ENCODE measurements at regions not wholly inside any gene's neighbourhood (a gene's known extent, or its start where the extent isn't known, plus 50 kb on each side); places are given as distances from the start of the nearest gene placed in this dataset.
"Not testable (repeated sequence)": the region's sequence is repeated elsewhere in the genome, so short reads cannot be mapped to it uniquely, and the experiment has no call there.

- Mint-ChIP-seq H3K36me3 (no peaks in the 10 kb centered on the region), H3K27ac (no peak overlapping the region), H3K9me3 (peaks cover 12 to 17% of the 10 kb centered on the region in 2 donors)
- no peak for ATAC-seq
- DNase-seq (ENCODE audit: low spot score in 2 of 2) = no peak
Observed at GRCh38 chr10:59036311-59037017, 140.0 kb upstream of the PHYHIPL start.

- no peak for DNase-seq (ENCODE audit: low spot score in 2 of 2)
- ATAC-seq = no peak
- H3K9me3 Mint-ChIP-seq = peaks cover 12 to 17% of the 10 kb centered on the region in 2 donors
- H3K27ac Mint-ChIP-seq = no peak overlapping the region
- no peaks in the 10 kb centered on the region for H3K36me3 Mint-ChIP-seq
Observed at GRCh38 chr10:59037018-59037389, 139.4 kb upstream of the PHYHIPL start.

- Mint-ChIP-seq H3K36me3 (peaks cover 0 to 3% of the 10 kb centered on the region in 2 donors), H3K9me3 (peaks cover 12 to 20% of the 10 kb centered on the region in 2 donors)
Observed at GRCh38 chr10:59037506-59037905, 138.9 kb upstream of the PHYHIPL start.

GRCh38 chr10:59043358-59043757, 133.1 kb upstream of the PHYHIPL start:
- not testable (repeated sequence) for DNase-seq (ENCODE audit: low spot score in 2 of 2); H3K27ac Mint-ChIP-seq; ATAC-seq
- Mint-ChIP-seq H3K36me3 (peaks cover 0 to 10% of the 10 kb centered on the region in 2 donors), H3K9me3 (peaks cover 10 to 32% of the 10 kb centered on the region in 2 donors)

More at GRCh38 chr10:59037506-59037905, 138.9 kb upstream of the PHYHIPL start:
- H3K27ac Mint-ChIP-seq = no peak overlapping the region
- ATAC-seq (no peak), DNase-seq (ENCODE audit: low spot score in 2 of 2) (no peak)

- H3K36me3 Mint-ChIP-seq = peaks cover 0 to 10% of the 10 kb centered on the region in 2 donors
- DNase-seq (ENCODE audit: low spot score in 2 of 2) (no peak), ATAC-seq (no peak)
- peaks cover 12 to 15% of the 10 kb centered on the region in 2 donors for H3K9me3 Mint-ChIP-seq
- H3K27ac Mint-ChIP-seq = no peak overlapping the region
Observed at GRCh38 chr10:59047180-59047579, 129.3 kb upstream of the PHYHIPL start.

- Mint-ChIP-seq H3K27ac (no peak overlapping the region), H3K36me3 (peaks cover 0 to 1% of the 10 kb centered on the region in 2 donors), H3K9me3 (peaks cover 12% of the 10 kb centered on the region in 2 donors)
- DNase-seq (ENCODE audit: low spot score in 2 of 2) = no peak
- ATAC-seq = no peak
Observed at GRCh38 chr10:59047957-59048618, 128.4 kb upstream of the PHYHIPL start.

GRCh38 chr10:59053502-59053901, 122.9 kb upstream of the PHYHIPL start:
- peaks cover 19 to 28% of the 10 kb centered on the region in 2 donors for H3K9me3 Mint-ChIP-seq
- not testable (repeated sequence) for H3K27ac Mint-ChIP-seq; DNase-seq (ENCODE audit: low spot score in 2 of 2); H3K36me3 Mint-ChIP-seq; ATAC-seq

- no peak overlapping the region for H3K27ac Mint-ChIP-seq
- no peaks in the 10 kb centered on the region for H3K36me3 Mint-ChIP-seq
- DNase-seq (ENCODE audit: low spot score in 2 of 2) (no peak), ATAC-seq (no peak)
- peaks cover 19 to 29% of the 10 kb centered on the region in 2 donors for H3K9me3 Mint-ChIP-seq
Observed at GRCh38 chr10:59055045-59055444, 121.4 kb upstream of the PHYHIPL start.

GRCh38 chr10:59057345-59057744, 119.1 kb upstream of the PHYHIPL start:
- Mint-ChIP-seq H3K36me3 (no peaks in the 10 kb centered on the region), H3K9me3 (peaks cover 18 to 19% of the 10 kb centered on the region in 2 donors), H3K27ac (no peak overlapping the region)
- no peak for ATAC-seq
- no peak for DNase-seq (ENCODE audit: low spot score in 2 of 2)

- ATAC-seq = no peak
Observed at GRCh38 chr10:59060852-59061251, 115.6 kb upstream of the PHYHIPL start.

GRCh38 chr10:59063491-59063890, 113.0 kb upstream of the PHYHIPL start:
- DNase-seq (ENCODE audit: low spot score in 2 of 2) (no peak), ATAC-seq (no peak)
- Mint-ChIP-seq H3K27ac (no peak overlapping the region), H3K36me3 (no peaks in the 10 kb centered on the region), H3K9me3 (peaks cover 3 to 7% of the 10 kb centered on the region in 2 donors)

More at GRCh38 chr10:59060852-59061251, 115.6 kb upstream of the PHYHIPL start:
- Mint-ChIP-seq H3K27ac (no peak overlapping the region), H3K36me3 (no peaks in the 10 kb centered on the region), H3K9me3 (peaks cover 0 to 6% of the 10 kb centered on the region in 2 donors)
- DNase-seq (ENCODE audit: low spot score in 2 of 2) = no peak

GRCh38 chr10:59064080-59064692, 112.3 kb upstream of the PHYHIPL start:
- Mint-ChIP-seq H3K36me3 (no peaks in the 10 kb centered on the region), H3K27ac (no peak overlapping the region), H3K9me3 (peaks cover 3 to 6% of the 10 kb centered on the region in 2 donors)
- ATAC-seq (no peak), DNase-seq (ENCODE audit: low spot score in 2 of 2) (no peak)

GRCh38 chr10:59064759-59065539, 111.5 kb upstream of the PHYHIPL start:
- Mint-ChIP-seq H3K9me3 (peaks cover 3 to 14% of the 10 kb centered on the region in 2 donors), H3K36me3 (no peaks in the 10 kb centered on the region), H3K27ac (no peak overlapping the region)
- ATAC-seq (no peak), DNase-seq (ENCODE audit: low spot score in 2 of 2) (no peak)

- Mint-ChIP-seq H3K27ac (no peak overlapping the region), H3K9me3 (peaks cover 3 to 14% of the 10 kb centered on the region in 2 donors), H3K36me3 (no peaks in the 10 kb centered on the region)
- DNase-seq (ENCODE audit: low spot score in 2 of 2) (no peak), ATAC-seq (no peak)
Observed at GRCh38 chr10:59068581-59069191, 107.8 kb upstream of the PHYHIPL start.

- ATAC-seq = no peak
- no peak overlapping the region for H3K27ac Mint-ChIP-seq
Observed at GRCh38 chr10:59072038-59072437, 104.4 kb upstream of the PHYHIPL start.

GRCh38 chr10:59073456-59074053, 102.9 kb upstream of the PHYHIPL start:
- ATAC-seq (no peak), DNase-seq (ENCODE audit: low spot score in 2 of 2) (no peak)
- peaks cover 0 to 10% of the 10 kb centered on the region in 2 donors for H3K9me3 Mint-ChIP-seq
- no peak overlapping the region for H3K27ac Mint-ChIP-seq
- H3K36me3 Mint-ChIP-seq = no peaks in the 10 kb centered on the region

More at GRCh38 chr10:59072038-59072437, 104.4 kb upstream of the PHYHIPL start:
- H3K9me3 Mint-ChIP-seq = peaks cover 0 to 10% of the 10 kb centered on the region in 2 donors
- no peak for DNase-seq (ENCODE audit: low spot score in 2 of 2)
- no peaks in the 10 kb centered on the region for H3K36me3 Mint-ChIP-seq

Measured in activated naive CD4-positive, alpha-beta T cell treated with anti-CD3 and anti-CD28 coated beads, Interleukin-2, amount 50 U/mL, for 72 hours (primary cell).